Heart left ventricle (tissue), 13 donors: ENCODE measurements at regions not wholly inside any gene's neighbourhood (a gene's known extent, or its start where the extent isn't known, plus 50 kb on each side); places are given as distances from the start of the nearest gene placed in this dataset.

Experiments
- POLR2A ChIP-seq, 2 donors: fragments of 450-650 bp; IDR thresholded peaks; one replicate each; pipeline ENCODE4 v1.6.1; 2017; ENCODE audit warnings: antibody characterized with exemption in 2 of 2, mild to moderate bottlenecking in 2 of 2, moderate library complexity in 2 of 2
- TF ChIP-seq, protein P1 (sequence below), 12 donors: fragments of 200-600 bp; sonication (generic) in 4 of 12; IDR thresholded peaks; one replicate each; pipeline versions ENCODE4 v1.5.0 to v1.8.0; 2018 to 2022; ENCODE audit warnings: antibody characterized with exemption in 12 of 12, mild to moderate bottlenecking in 5 of 12
- donor health status: ischemic (EF 13 %, LVEDD 7.1; RV severe dilation, severe dysfunction).
- donor health status: DM: no; HTN: yes; CAD: no.
- donor health status: DM: no; HTN: no; CAD: no.
- donor health status: ischemic (EF 25% LVEDD 6.9; RV normal size, moderate dysfunction).
- donor health status: ischemic (EF 25% LVEDD 5.7; RV mildly dilated, moderate dysfunction).
- donor health status: ischemic (EF 35%, LVEDD 5.7; RV mildly dilated, moderate dysfunction).
- donor health status: nonischemic (EF 11% LVEDD 7.7; RV severe dilation, severe dysfunction).
- donor health status: DM: yes; HTN: yes; CAD: no.
- donor health status: PGD.
- donor health status: ischemic (EF 29% LVEDD 5.4; RV normal size, mild dysfunction).
- donor health status: nonischemic (EF 23%, LVEDD 6.1; RV moderate dilation, normal function).

DNA sequence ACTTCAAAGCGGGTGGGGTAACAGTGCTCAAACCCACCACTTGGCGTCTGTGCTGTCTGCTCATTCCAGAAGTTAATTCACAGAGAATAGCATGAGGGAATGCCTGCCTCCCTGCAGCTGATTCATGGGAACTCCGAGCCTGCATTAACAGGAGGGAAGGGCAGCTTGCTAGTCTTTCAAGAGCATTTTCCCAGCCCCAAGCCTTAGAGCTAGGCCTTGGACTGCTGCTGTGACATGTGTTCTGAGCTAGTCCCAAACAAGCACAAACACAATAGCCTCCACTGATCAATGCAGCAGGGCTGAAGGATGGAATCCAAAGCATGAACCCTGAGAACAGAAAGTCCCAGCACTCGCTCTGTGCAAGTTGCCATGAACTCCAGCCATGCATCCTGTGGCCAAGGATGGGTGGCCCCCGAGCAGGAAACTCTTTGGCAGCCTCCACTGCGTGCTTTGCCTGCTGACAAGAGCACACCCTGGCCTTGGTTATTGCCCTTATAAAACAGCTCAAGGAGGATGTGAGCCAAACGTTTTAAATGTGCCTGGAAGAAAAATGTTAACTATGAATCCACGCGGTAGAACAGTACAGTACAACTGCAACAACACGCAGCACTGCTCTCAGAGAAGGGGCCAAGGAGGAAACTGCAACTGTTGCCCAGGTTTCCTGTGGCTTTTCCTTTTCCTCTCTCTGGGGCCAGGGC is 653.1 kb upstream of the KLF4 start:
- TF ChIP-seq, protein P1, sequence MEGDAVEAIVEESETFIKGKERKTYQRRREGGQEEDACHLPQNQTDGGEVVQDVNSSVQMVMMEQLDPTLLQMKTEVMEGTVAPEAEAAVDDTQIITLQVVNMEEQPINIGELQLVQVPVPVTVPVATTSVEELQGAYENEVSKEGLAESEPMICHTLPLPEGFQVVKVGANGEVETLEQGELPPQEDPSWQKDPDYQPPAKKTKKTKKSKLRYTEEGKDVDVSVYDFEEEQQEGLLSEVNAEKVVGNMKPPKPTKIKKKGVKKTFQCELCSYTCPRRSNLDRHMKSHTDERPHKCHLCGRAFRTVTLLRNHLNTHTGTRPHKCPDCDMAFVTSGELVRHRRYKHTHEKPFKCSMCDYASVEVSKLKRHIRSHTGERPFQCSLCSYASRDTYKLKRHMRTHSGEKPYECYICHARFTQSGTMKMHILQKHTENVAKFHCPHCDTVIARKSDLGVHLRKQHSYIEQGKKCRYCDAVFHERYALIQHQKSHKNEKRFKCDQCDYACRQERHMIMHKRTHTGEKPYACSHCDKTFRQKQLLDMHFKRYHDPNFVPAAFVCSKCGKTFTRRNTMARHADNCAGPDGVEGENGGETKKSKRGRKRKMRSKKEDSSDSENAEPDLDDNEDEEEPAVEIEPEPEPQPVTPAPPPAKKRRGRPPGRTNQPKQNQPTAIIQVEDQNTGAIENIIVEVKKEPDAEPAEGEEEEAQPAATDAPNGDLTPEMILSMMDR (IDR thresholded peaks at IDR 0.05), result no peak
- peak in 1 of 2 donors; percentile 5 for TF ChIP-seq POLR2A (IDR thresholded peaks at IDR 0.05)
